ENCODE measurements at regions not wholly inside any gene's neighbourhood (a gene's known extent, or its start where the extent isn't known, plus 50 kb on each side); places are given as distances from the start of the nearest gene placed in this dataset.

DNA sequence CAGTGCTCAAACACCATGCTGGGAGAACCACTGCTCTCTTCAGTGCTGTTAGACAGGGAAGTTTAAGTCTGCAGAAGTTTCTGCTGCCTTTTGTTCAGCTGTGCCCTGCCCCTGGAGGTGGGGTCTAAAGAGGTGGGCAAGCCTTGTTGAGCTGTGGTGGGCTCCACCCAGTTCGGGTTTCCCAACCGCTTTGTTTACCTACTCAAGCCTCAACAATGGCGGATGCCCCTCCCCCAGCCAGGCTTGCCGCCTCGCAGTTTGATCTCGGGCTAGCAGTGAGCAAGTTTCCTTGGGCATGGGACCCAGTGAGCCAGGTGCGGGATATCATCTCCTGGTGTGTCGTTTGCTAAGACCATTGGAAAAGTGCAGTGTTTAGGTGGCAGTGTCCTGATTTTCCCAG is 670.2 kb upstream of the ALCAM start:
- DNase-seq (ENCODE audit: extremely low spot score in 2 of 2) = no peak
- no peak overlapping the region for H3K27ac ChIP-seq
- no peak overlapping the region for H3K4me3 ChIP-seq
- intact Hi-C loops (cut with DNase I) = no loop called here
- no peaks in the 10 kb centered on the region for H3K27me3 ChIP-seq
- H3K36me3 ChIP-seq = no peaks in the 10 kb centered on the region
- no peaks in the 10 kb centered on the region for H3K4me1 ChIP-seq
- H3K9me3 ChIP-seq = no peaks in the 10 kb centered on the region
- no peak for TF ChIP-seq CTCF (IDR thresholded peaks at IDR 0.05)
- TF ChIP-seq POLR2AphosphoS5 (IDR thresholded peaks at IDR 0.05; ENCODE audit: insufficient read depth in 1 of 2, low read depth in 1 of 2) = no peak
- TF ChIP-seq POLR2A (IDR thresholded peaks at IDR 0.05) = no peak

DNA sequence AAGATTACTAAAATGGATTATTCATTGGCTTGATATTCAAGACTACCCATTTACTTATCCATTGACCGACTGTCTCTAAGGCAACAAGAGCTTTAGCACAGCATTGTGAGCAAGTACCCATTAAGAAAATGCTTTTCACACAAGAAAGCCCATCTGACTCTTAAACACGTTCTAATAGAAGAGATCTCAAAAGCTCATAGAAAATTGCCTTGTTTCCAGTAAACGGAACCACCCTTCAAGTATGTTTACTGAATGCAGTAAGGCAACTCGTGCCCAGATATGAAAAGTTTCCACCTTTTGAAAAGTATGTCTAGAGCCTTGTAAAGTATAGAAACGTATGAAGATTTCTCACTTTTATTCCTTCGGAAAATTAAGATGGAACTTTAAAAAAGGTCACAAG is 655.3 kb upstream of the ALCAM start:
- Histone ChIP-seq H3K27me3 (no peaks in the 10 kb centered on the region), H3K36me3 (no peaks in the 10 kb centered on the region), H3K4me3 (no peak overlapping the region), H3K9me3 (no peaks in the 10 kb centered on the region), H3K4me1 (no peaks in the 10 kb centered on the region), H3K27ac (no peak overlapping the region)
- DNase-seq (ENCODE audit: extremely low spot score in 2 of 2) = no peak
- TF ChIP-seq CTCF (IDR thresholded peaks at IDR 0.05) (no peak), POLR2AphosphoS5 (IDR thresholded peaks at IDR 0.05; ENCODE audit: insufficient read depth in 1 of 2, low read depth in 1 of 2) (no peak), POLR2A (IDR thresholded peaks at IDR 0.05) (no peak)
- intact Hi-C loops (cut with DNase I) = no loop called here

DNA sequence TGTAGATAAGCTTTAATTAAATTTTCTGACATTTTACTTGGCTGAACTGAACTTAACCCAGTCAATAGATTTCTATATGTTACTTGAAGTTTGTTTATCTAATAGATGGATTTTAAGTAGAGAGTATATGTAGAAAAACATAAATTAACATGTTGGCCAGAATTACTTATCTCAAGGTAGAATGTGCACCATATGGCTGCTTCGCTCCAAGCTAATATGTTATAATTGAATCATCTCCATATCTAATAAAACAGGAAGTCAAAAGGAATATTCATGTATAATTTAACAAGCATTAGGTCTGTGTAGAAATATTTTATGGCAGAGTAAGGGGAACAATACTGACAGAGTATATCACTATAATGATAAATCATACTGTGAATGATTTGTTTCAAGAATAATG is 650.7 kb upstream of the ALCAM start:
- Histone ChIP-seq H3K4me1 (no peaks in the 10 kb centered on the region), H3K27ac (no peak overlapping the region), H3K9me3 (no peaks in the 10 kb centered on the region), H3K27me3 (no peaks in the 10 kb centered on the region), H3K36me3 (no peaks in the 10 kb centered on the region), H3K4me3 (no peak overlapping the region)
- DNase-seq (ENCODE audit: extremely low spot score in 2 of 2) = no peak
- TF ChIP-seq POLR2AphosphoS5 (IDR thresholded peaks at IDR 0.05; ENCODE audit: insufficient read depth in 1 of 2, low read depth in 1 of 2) (no peak), CTCF (IDR thresholded peaks at IDR 0.05) (no peak), POLR2A (IDR thresholded peaks at IDR 0.05) (no peak)
- intact Hi-C loops (cut with DNase I) = no loop called here

DNA sequence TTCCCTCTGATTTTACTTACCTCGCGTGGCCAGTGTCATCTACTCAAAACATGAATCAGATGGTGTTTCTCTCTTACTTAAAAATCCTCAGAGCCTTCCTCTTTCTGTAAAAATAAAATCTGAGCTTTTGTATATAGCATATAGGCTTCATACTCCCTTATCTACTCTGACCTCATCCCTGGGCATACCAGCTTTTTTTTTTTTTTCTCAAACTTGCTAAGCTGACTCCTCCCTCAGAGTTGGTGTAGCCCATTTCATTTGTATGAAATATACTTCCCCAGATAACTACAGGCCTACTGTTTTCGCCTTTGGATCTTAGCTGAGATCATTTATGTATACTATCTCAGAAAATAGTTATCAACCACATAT is 648.9 kb upstream of the ALCAM start:
- TF ChIP-seq POLR2A (IDR thresholded peaks at IDR 0.05) = no peak
- no peak for TF ChIP-seq POLR2AphosphoS5 (IDR thresholded peaks at IDR 0.05; ENCODE audit: insufficient read depth in 1 of 2, low read depth in 1 of 2)
- TF ChIP-seq CTCF (IDR thresholded peaks at IDR 0.05) = no peak
- no peak overlapping the region for H3K4me3 ChIP-seq
- intact Hi-C loops (cut with DNase I) = no loop called here

GRCh38 chr3:104723000-104723399 is 643.7 kb upstream of the ALCAM start:
- TF ChIP-seq CTCF (IDR thresholded peaks at IDR 0.05) (no peak), POLR2AphosphoS5 (IDR thresholded peaks at IDR 0.05; ENCODE audit: insufficient read depth in 1 of 2, low read depth in 1 of 2) (no peak), POLR2A (IDR thresholded peaks at IDR 0.05) (no peak)
- intact Hi-C loops (cut with DNase I) = no loop called here
- H3K4me1 ChIP-seq = no peaks in the 10 kb centered on the region

More for the DNA sequence above, 648.9 kb upstream of the ALCAM start:
- Histone ChIP-seq H3K9me3 (no peaks in the 10 kb centered on the region), H3K36me3 (no peaks in the 10 kb centered on the region), H3K27me3 (no peaks in the 10 kb centered on the region), H3K4me1 (no peaks in the 10 kb centered on the region), H3K27ac (no peak overlapping the region)
- DNase-seq (ENCODE audit: extremely low spot score in 2 of 2) = no peak

More at GRCh38 chr3:104723000-104723399, 643.7 kb upstream of the ALCAM start:
- no peaks in the 10 kb centered on the region for H3K36me3 ChIP-seq
- no peak overlapping the region for H3K27ac ChIP-seq
- no peaks in the 10 kb centered on the region for H3K27me3 ChIP-seq
- H3K9me3 ChIP-seq = no peaks in the 10 kb centered on the region
- no peak overlapping the region for H3K4me3 ChIP-seq
- no peak for DNase-seq (ENCODE audit: extremely low spot score in 2 of 2)
